OCI-LY1 (cell line): ENCODE measurements at regions not wholly inside any gene's neighbourhood (a gene's known extent, or its start where the extent isn't known, plus 50 kb on each side); places are given as distances from the start of the nearest gene placed in this dataset.

Experiments
- CTCF ChIP-seq: fragments of 200-600 bp; sonication (generic), shearing (Covaris generic); IDR thresholded peaks from 2 replicates; pipeline ENCODE4 v1.5.1; 2017; ENCODE audit warnings: mild to moderate bottlenecking, antibody characterized with exemption, low read length, moderate library complexity, mixed read lengths
- EZH2 ChIP-seq: fragments of 200-600 bp; sonication (generic), shearing (Covaris generic); IDR thresholded peaks from 2 replicates; pipeline ENCODE4 v1.8.0; 2017; ENCODE audit warnings: borderline replicate concordance, mixed run types, mild to moderate bottlenecking, antibody characterized with exemption, low read length, moderate library complexity, mixed read lengths

DNA sequence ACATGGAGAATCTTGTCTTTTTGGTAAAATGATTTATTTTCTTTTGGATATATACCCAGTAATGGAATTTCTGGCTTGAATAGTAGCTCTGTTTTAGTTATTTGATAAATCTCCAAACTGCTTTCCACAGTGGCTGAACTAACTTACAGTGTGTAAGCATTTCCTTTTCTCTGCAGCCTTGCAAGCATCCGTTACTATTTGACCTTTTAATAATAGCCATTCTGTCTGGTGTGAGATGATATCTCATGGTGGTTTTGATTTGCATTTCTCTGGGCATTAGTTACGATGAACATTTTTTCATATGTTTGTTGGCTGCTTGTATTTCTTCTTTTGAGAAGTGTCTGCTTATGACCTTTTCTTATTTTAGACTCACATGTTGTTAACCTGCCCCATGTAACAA, 190.2 kb downstream of the GALR1 start:
- TF ChIP-seq EZH2, result no peak
- no peak for TF ChIP-seq CTCF
